HG03342 (cell line): ENCODE measurements at regions not wholly inside any gene's neighbourhood (a gene's known extent, or its start where the extent isn't known, plus 50 kb on each side); places are given as distances from the start of the nearest gene placed in this dataset.
A peak's percentile ranks its signal among the peaks of the same experiment; 100 is the strongest.

Source experiments
- ATAC-seq: cut with Tn5 transposase; IDR thresholded peaks from one replicate; pipeline ENCODE4 v1.9.1; 2021; ENCODE audit warnings: mild to moderate bottlenecking, moderate library complexity; ENCODE audit not compliant: unreplicated experiment

- ATAC-seq: no peak
These were observed 51.3 kb downstream of the GADD45G start for GRCh38 chr9:89655990-89656657.

GRCh38 chr9:89657295-89657694 is 52.5 kb downstream of the GADD45G start:
- ATAC-seq: no peak

- peak; percentile 77 for ATAC-seq
These were observed 53.0 kb downstream of the GADD45G start for GRCh38 chr9:89657765-89658164.

- no peak for ATAC-seq
These were observed 53.6 kb downstream of the GADD45G start for GRCh38 chr9:89658401-89658800.

- no peak for ATAC-seq
These were observed 54.1 kb downstream of the GADD45G start for GRCh38 chr9:89658931-89659330.

GRCh38 chr9:89659473-89659872 is 54.7 kb downstream of the GADD45G start:
- ATAC-seq: no peak

- no peak for ATAC-seq
These were observed 55.3 kb downstream of the GADD45G start for GRCh38 chr9:89659891-89660685.

GRCh38 chr9:89661391-89661949 is 56.7 kb downstream of the GADD45G start:
- no peak for ATAC-seq

GRCh38 chr9:89661956-89662717 is 57.3 kb downstream of the GADD45G start:
- no peak for ATAC-seq

- ATAC-seq: no peak
These were observed 58.2 kb downstream of the GADD45G start for GRCh38 chr9:89662718-89663613.

GRCh38 chr9:89663614-89663970 is 58.8 kb downstream of the GADD45G start:
- ATAC-seq: no peak

- ATAC-seq: no peak
These were observed 59.2 kb downstream of the GADD45G start for GRCh38 chr9:89664010-89664409.

- no peak for ATAC-seq
These were observed 60.1 kb downstream of the GADD45G start for GRCh38 chr9:89664896-89665329.

GRCh38 chr9:89666364-89666763 is 61.6 kb downstream of the GADD45G start:
- ATAC-seq: no peak

GRCh38 chr9:89666950-89667349 is 62.1 kb downstream of the GADD45G start:
- ATAC-seq: no peak

GRCh38 chr9:89667726-89668125 is 62.9 kb downstream of the GADD45G start:
- no peak for ATAC-seq

GRCh38 chr9:89668216-89668865 is 63.5 kb downstream of the GADD45G start:
- no peak for ATAC-seq

GRCh38 chr9:89668866-89669246 is 64.0 kb downstream of the GADD45G start:
- ATAC-seq: no peak

- ATAC-seq: no peak
These were observed 64.6 kb downstream of the GADD45G start for GRCh38 chr9:89669361-89669842.

GRCh38 chr9:89670114-89670513 is 65.3 kb downstream of the GADD45G start:
- ATAC-seq: no peak
